ENCODE measurements at regions not wholly inside any gene's neighbourhood (a gene's known extent, or its start where the extent isn't known, plus 50 kb on each side); places are given as distances from the start of the nearest gene placed in this dataset.

- Histone ChIP-seq H3K9me3 (ENCODE audit: control insufficient read depth in 1 of 2, insufficient read depth in 1 of 2, low read length in 2 of 2) (no peaks in the 10 kb centered on the region), H3K27me3 (ENCODE audit: control insufficient read depth in 1 of 2, insufficient read depth in 2 of 2, low read length in 2 of 2) (peaks cover 0 to 4% of the 10 kb centered on the region in 2 experiments), H3K36me3 (ENCODE audit: insufficient read depth, low read length) (no peaks in the 10 kb centered on the region), H3K4me1 (ENCODE audit: insufficient read depth, low read length) (no peaks in the 10 kb centered on the region), H3K4me3 (ENCODE audit: low read length) (no peak overlapping the region), H3K27ac (ENCODE audit: low read depth in 1 of 2, low read length in 2 of 2) (no peak overlapping the region)
- no peak overlapping the region for H3K4me3 Mint-ChIP-seq
- intact Hi-C loops (cut with DNase I, micrococcal nuclease): no loop called here
- POLR2A ChIA-PET: no interaction called here
- no peaks in the 10 kb centered on the region for H3K4me1 Mint-ChIP-seq (ENCODE audit: low read depth)
- no peak overlapping the region for H3K27ac Mint-ChIP-seq
- DNase-seq (no peak), ATAC-seq (ENCODE audit: poor library complexity) (no peak)
- no peaks in the 10 kb centered on the region for H3K9me3 Mint-ChIP-seq
- CTCF ChIA-PET: no interaction called here
- no peak for TF ChIP-seq CTCF (IDR thresholded peaks at IDR 0.05)
- peaks cover 4% of the 10 kb centered on the region for H3K27me3 Mint-ChIP-seq
- no peaks in the 10 kb centered on the region for H3K36me3 Mint-ChIP-seq (ENCODE audit: low read depth)
Measured at GRCh38 chr16:79865918-79866317, 265.4 kb upstream of the MAF start.

GRCh38 chr16:79864781-79865391, 264.3 kb upstream of the MAF start:
- Mint-ChIP-seq H3K27ac (no peak overlapping the region), H3K4me1 (ENCODE audit: low read depth) (no peaks in the 10 kb centered on the region), H3K36me3 (ENCODE audit: low read depth) (no peaks in the 10 kb centered on the region), H3K9me3 (no peaks in the 10 kb centered on the region), H3K4me3 (no peak overlapping the region), H3K27me3 (peaks cover 14% of the 10 kb centered on the region)
- Histone ChIP-seq H3K27me3 (ENCODE audit: control insufficient read depth in 1 of 2, insufficient read depth in 2 of 2, low read length in 2 of 2) (peaks cover 0 to 3% of the 10 kb centered on the region in 2 experiments), H3K9me3 (ENCODE audit: control insufficient read depth in 1 of 2, insufficient read depth in 1 of 2, low read length in 2 of 2) (no peaks in the 10 kb centered on the region), H3K27ac (ENCODE audit: low read depth in 1 of 2, low read length in 2 of 2) (no peak overlapping the region), H3K4me3 (ENCODE audit: low read length) (no peak overlapping the region), H3K4me1 (ENCODE audit: insufficient read depth, low read length) (no peaks in the 10 kb centered on the region), H3K36me3 (ENCODE audit: insufficient read depth, low read length) (no peaks in the 10 kb centered on the region)
- intact Hi-C loops (cut with DNase I, micrococcal nuclease): no loop called here
- DNase-seq (no peak), ATAC-seq (ENCODE audit: poor library complexity) (no peak)
- POLR2A ChIA-PET: no interaction called here
- CTCF ChIA-PET: no interaction called here
- no peak for TF ChIP-seq CTCF (IDR thresholded peaks at IDR 0.05)

GRCh38 chr16:79864032-79864780, 263.7 kb upstream of the MAF start:
- Histone ChIP-seq H3K36me3 (ENCODE audit: insufficient read depth, low read length) (no peaks in the 10 kb centered on the region), H3K27ac (ENCODE audit: low read depth in 1 of 2, low read length in 2 of 2) (no peak overlapping the region), H3K9me3 (ENCODE audit: control insufficient read depth in 1 of 2, insufficient read depth in 1 of 2, low read length in 2 of 2) (no peaks in the 10 kb centered on the region), H3K4me3 (ENCODE audit: low read length) (no peak overlapping the region), H3K27me3 (ENCODE audit: control insufficient read depth in 1 of 2, insufficient read depth in 2 of 2, low read length in 2 of 2) (peaks cover 0 to under 1% of the 10 kb centered on the region in 2 experiments), H3K4me1 (ENCODE audit: insufficient read depth, low read length) (no peaks in the 10 kb centered on the region)
- intact Hi-C loops (cut with DNase I, micrococcal nuclease): no loop called here
- no peak for TF ChIP-seq CTCF (IDR thresholded peaks at IDR 0.05)
- POLR2A ChIA-PET: no interaction called here
- CTCF ChIA-PET: no interaction called here
- H3K4me3 Mint-ChIP-seq: no peak overlapping the region
- ATAC-seq (ENCODE audit: poor library complexity) (no peak), DNase-seq (no peak)
- H3K27me3 Mint-ChIP-seq: peaks cover 18% of the 10 kb centered on the region
- H3K9me3 Mint-ChIP-seq: no peaks in the 10 kb centered on the region
- H3K4me1 Mint-ChIP-seq (ENCODE audit: low read depth): no peaks in the 10 kb centered on the region
- H3K36me3 Mint-ChIP-seq (ENCODE audit: low read depth): no peaks in the 10 kb centered on the region
- no peak overlapping the region for H3K27ac Mint-ChIP-seq

Measured in CD4-positive, alpha-beta T cell (primary cell).